Adrenal gland (tissue), 9 donors: ENCODE measurements at regions not wholly inside any gene's neighbourhood (a gene's known extent, or its start where the extent isn't known, plus 50 kb on each side); places are given as distances from the start of the nearest gene placed in this dataset.
"Not testable (repeated sequence)": the region's sequence is repeated elsewhere in the genome, so short reads cannot be mapped to it uniquely, and the experiment has no call there.

ENCODE experiments used
- DNase-seq, 7 donors: peaks; one replicate each; pipeline ENCODE4 v3.0.0-alpha.2; 2019 to 2020
- H3K27ac ChIP-seq, 5 donors: fragments of 200-600 bp; sonication (generic) in 4 of 5; 1 replicate in 3 of 5; 2 replicates in 2 of 5; pipeline versions ENCODE4 v1.5.1 to v1.8.0; 2016 to 2020; ENCODE audit warnings: mild to moderate bottlenecking in 1 of 5
- H3K27me3 ChIP-seq: fragments of 200-600 bp; 2 replicates; pipeline ENCODE4 v1.8.0; 2021
- H3K36me3 ChIP-seq, 2 donors: fragments of 200-600 bp; replicated peaks in 1 of 2; 1 replicate in 1 of 2; 2 replicates in 1 of 2; pipeline versions ENCODE4 v1.5.1 to v1.8.0; 2018 to 2022
- H3K4me1 ChIP-seq, 2 donors: fragments of 200-600 bp; replicated peaks in 1 of 2; 1 replicate in 1 of 2; 2 replicates in 1 of 2; pipeline versions ENCODE4 v1.5.1 to v1.8.0; 2018 to 2021
- H3K4me3 ChIP-seq, 4 donors: fragments of 200-600 bp; sonication (generic) in 3 of 4; one replicate each; pipeline ENCODE4 v1.5.1; 2016 to 2018
- H3K9me3 ChIP-seq, 3 donors: fragments of 200-600 bp; sonication (generic) in 1 of 3; replicated peaks in 1 of 3; 1 replicate in 2 of 3; 2 replicates in 1 of 3; pipeline versions ENCODE4 v1.5.1 to v1.8.0; 2016 to 2021
- CTCF ChIP-seq, 6 experiments: fragments of 450-650 bp in 4 of 6; fragments of 200-600 bp in 2 of 6; sonication (generic) in 1 of 6; IDR thresholded peaks; 1 replicate in 5 of 6; 2 replicates in 1 of 6; pipeline versions ENCODE4 v1.5.1 to v1.8.0; 2016 to 2021; ENCODE audit warnings: antibody characterized with exemption in 6 of 6, mild to moderate bottlenecking in 2 of 6, moderate library complexity in 1 of 6
- POLR2A ChIP-seq, 2 donors: fragments of 450-650 bp; IDR thresholded peaks; one replicate each; pipeline ENCODE4 v1.6.1; 2017; ENCODE audit warnings: antibody characterized with exemption in 2 of 2, mild to moderate bottlenecking in 2 of 2, moderate library complexity in 1 of 2
- WGBS, 4 donors: extraction: QIAGEN DNeasy Blood & Tissue Kit in 2 of 4; methylation state at CpG; one replicate each; pipeline versions ENCODE4 v1.1.5 to v1.1.7; 2013 to 2017; 5-methylcytosine and 5-hydroxymethylcytosine counted together
- intact Hi-C, 2 donors: fragments of 100-400 bp; cut with DNase I; formaldehyde crosslinking; loops; one replicate each; pipeline versions ENCODE4 v1.14.1 to v1.15.0; 2022 to 2023
- donor health status: healthy with polysubstance abuse.
- donor health status: Bipolar disorder and iron deficiency.
- donor health status: DM: yes; HTN: yes; CAD: no.
- donor health status: DM: no; HTN: no; CAD: no.
- donor health status: DM: no; HTN: no; CAD: no.

GRCh38 chr4:107449611-107450369 lies 270.2 kb downstream of the PAPSS1 start:
- Histone ChIP-seq H3K27ac (no peak overlapping the region), H3K27me3 (no peaks in the 10 kb centered on the region), H3K36me3 (no peaks in the 10 kb centered on the region)

GRCh38 chr4:107442538-107443111 lies 277.4 kb downstream of the PAPSS1 start:
- H3K27ac ChIP-seq, result no peak overlapping the region
- intact Hi-C loops, result no loop called here
- H3K4me1 ChIP-seq, result no peaks in the 10 kb centered on the region
- H3K4me3 ChIP-seq, result no peak overlapping the region
- H3K9me3 ChIP-seq, result no peaks in the 10 kb centered on the region
- no peaks in the 10 kb centered on the region for H3K36me3 ChIP-seq
- DNase-seq, result no peak
- H3K27me3 ChIP-seq, result no peaks in the 10 kb centered on the region
- TF ChIP-seq CTCF (IDR thresholded peaks at IDR 0.05), result no peak
- TF ChIP-seq POLR2A (IDR thresholded peaks at IDR 0.05), result no peak
- 83 to 92% (median 88%) methylated on average over 3 of the region's 3 CpGs for WGBS, 4 donors

More at GRCh38 chr4:107449611-107450369, 270.2 kb downstream of the PAPSS1 start:
- DNase-seq, result no peak
- Histone ChIP-seq H3K9me3 (no peaks in the 10 kb centered on the region), H3K4me3 (no peak overlapping the region), H3K4me1 (no peaks in the 10 kb centered on the region)
- 24 to 51% (median 32%) methylated on average over 4 of the region's 4 CpGs for WGBS, 4 donors
- TF ChIP-seq POLR2A (IDR thresholded peaks at IDR 0.05) (no peak), CTCF (IDR thresholded peaks at IDR 0.05) (no peak)
- intact Hi-C loops, result no loop called here

GRCh38 chr4:107439401-107439800 lies 280.6 kb downstream of the PAPSS1 start:
- intact Hi-C loops, result no loop called here
- H3K4me1 ChIP-seq, result no peaks in the 10 kb centered on the region
- WGBS, 4 donors, result 63 to 97% (median 92%) methylated on average over 2 to 3 of the region's 3 CpGs
- no peaks in the 10 kb centered on the region for H3K36me3 ChIP-seq
- TF ChIP-seq POLR2A (IDR thresholded peaks at IDR 0.05) (no peak), CTCF (IDR thresholded peaks at IDR 0.05) (no peak)
- H3K9me3 ChIP-seq, result no peaks in the 10 kb centered on the region
- no peaks in the 10 kb centered on the region for H3K27me3 ChIP-seq
- DNase-seq, result no peak
- H3K4me3 ChIP-seq, result no peak overlapping the region
- no peak overlapping the region for H3K27ac ChIP-seq

GRCh38 chr4:107436471-107436870 lies 283.6 kb downstream of the PAPSS1 start:
- H3K36me3 ChIP-seq, H3K27me3 ChIP-seq, intact Hi-C loops, H3K27ac ChIP-seq, H3K4me3 ChIP-seq, H3K4me1 ChIP-seq, DNase-seq, H3K9me3 ChIP-seq: not testable (repeated sequence)
- 44 to 71% (median 55%) methylated on average over 1 of the region's 1 CpG for WGBS, 4 donors

- H3K27me3 ChIP-seq, result no peaks in the 10 kb centered on the region
- DNase-seq, result no peak
- H3K36me3 ChIP-seq, result no peaks in the 10 kb centered on the region
- H3K27ac ChIP-seq, result no peak overlapping the region
- intact Hi-C loops, result no loop called here
- H3K4me3 ChIP-seq, result no peak overlapping the region
- no peak for TF ChIP-seq POLR2A (IDR thresholded peaks at IDR 0.05)
- no peak for TF ChIP-seq CTCF (IDR thresholded peaks at IDR 0.05)
- no peaks in the 10 kb centered on the region for H3K9me3 ChIP-seq
- no peaks in the 10 kb centered on the region for H3K4me1 ChIP-seq
These were observed 287.6 kb downstream of the PAPSS1 start for GRCh38 chr4:107432451-107432850.
